ENCODE measurements at regions not wholly inside any gene's neighbourhood (a gene's known extent, or its start where the extent isn't known, plus 50 kb on each side); places are given as distances from the start of the nearest gene placed in this dataset.
"Not testable (repeated sequence)": the region's sequence is repeated elsewhere in the genome, so short reads cannot be mapped to it uniquely, and the experiment has no call there.

DNA sequence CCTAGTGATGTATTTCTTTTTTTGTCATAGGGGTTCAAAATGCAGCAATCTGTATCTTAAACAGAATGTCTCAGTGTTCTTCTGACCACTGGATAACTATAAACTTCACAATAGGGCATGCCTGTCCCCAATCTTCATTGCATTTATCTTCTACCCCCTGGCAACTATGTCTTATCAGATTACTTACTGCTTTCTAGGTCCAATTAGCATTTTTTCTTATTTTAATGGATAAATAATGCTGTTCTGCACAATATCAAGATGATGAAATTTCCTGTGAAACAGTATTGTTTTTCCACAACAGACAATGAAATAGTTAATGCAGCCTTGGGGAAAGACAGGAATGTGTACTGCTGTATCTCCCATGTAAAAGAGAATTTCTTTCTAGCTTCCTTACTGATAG, 432.1 kb downstream of the NSUN3 start:
- in situ Hi-C loops (cut with MboI; ENCODE audit: low sequenced_read_pairs, unreplicated experiment), result no loop called here
- DNase-seq (ENCODE audit: low spot score), result no peak

DNA sequence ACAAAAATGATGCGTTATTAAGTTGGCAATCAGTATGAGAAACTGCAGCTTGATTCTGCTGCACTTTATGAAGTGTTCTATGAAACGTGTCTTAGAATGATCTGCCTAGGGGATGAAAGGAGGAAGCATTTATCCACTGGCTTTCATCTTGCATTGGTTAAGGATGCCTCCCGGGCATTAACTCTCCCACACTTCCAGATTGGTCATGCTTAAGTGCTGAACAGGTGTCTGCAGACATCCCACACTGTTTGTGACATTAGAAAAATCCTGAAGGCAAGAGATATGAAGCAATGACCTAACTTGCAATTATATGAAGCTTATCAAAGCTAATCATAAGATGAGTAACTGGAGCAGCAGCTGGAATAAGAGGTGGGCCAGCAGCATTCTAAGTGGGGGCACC, 437.3 kb downstream of the NSUN3 start:
- no peak for DNase-seq (ENCODE audit: low spot score)
- TF ChIP-seq, protein P1, sequence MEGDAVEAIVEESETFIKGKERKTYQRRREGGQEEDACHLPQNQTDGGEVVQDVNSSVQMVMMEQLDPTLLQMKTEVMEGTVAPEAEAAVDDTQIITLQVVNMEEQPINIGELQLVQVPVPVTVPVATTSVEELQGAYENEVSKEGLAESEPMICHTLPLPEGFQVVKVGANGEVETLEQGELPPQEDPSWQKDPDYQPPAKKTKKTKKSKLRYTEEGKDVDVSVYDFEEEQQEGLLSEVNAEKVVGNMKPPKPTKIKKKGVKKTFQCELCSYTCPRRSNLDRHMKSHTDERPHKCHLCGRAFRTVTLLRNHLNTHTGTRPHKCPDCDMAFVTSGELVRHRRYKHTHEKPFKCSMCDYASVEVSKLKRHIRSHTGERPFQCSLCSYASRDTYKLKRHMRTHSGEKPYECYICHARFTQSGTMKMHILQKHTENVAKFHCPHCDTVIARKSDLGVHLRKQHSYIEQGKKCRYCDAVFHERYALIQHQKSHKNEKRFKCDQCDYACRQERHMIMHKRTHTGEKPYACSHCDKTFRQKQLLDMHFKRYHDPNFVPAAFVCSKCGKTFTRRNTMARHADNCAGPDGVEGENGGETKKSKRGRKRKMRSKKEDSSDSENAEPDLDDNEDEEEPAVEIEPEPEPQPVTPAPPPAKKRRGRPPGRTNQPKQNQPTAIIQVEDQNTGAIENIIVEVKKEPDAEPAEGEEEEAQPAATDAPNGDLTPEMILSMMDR (IDR thresholded peaks at IDR 0.05; ENCODE audit: borderline replicate concordance, control extremely low read depth, extremely low read depth, insufficient read depth, missing control alignments), result no peak
- in situ Hi-C loops (cut with MboI; ENCODE audit: low sequenced_read_pairs, unreplicated experiment), result no loop called here

More for the DNA sequence above, 432.1 kb downstream of the NSUN3 start:
- TF ChIP-seq, protein P1 (IDR thresholded peaks at IDR 0.05; ENCODE audit: borderline replicate concordance, control extremely low read depth, extremely low read depth, insufficient read depth, missing control alignments), result no peak

DNA sequence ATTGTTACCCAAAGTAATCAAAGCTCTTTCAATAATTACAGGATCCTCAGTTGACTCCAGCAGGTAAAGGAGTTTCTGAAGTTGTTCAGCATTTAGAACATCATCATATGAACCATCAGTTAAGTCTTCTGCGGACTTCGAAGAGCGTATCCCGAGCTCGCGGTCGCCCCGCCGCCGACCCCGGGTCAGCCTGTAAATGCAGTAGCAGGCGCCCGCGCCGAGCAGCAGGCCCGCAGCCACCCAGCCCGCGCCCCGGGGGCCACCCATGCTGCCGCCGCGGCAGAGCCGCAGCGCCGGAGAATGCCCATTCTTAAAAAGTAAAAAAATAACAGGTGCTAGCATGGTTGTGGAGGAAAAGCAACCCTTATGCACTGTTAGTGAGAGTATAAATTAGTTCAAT, 444.5 kb downstream of the NSUN3 start:
- in situ Hi-C loops (cut with MboI; ENCODE audit: low sequenced_read_pairs, unreplicated experiment); DNase-seq (ENCODE audit: low spot score): not testable (repeated sequence)

DNA sequence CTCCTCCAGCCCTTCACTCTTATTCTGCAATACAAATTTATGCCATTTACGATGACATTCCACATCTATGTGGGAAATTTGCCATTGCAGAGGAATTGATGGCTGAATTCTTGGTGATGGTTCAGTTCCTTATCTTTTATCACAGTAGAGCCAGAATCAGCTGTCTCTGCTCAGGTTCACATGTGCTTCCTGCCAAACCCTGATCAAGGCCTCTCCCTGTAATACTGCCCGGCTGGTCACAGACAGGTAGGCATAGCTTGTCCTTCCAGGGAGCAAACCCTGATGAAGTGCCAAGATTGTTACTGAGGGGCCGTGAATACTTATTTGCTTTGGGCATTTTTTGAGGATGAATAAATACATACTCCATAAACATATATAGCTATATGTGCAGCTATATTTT, 450.0 kb downstream of the NSUN3 start:
- DNase-seq (ENCODE audit: low spot score), result no peak
- in situ Hi-C loops (cut with MboI; ENCODE audit: low sequenced_read_pairs, unreplicated experiment), result no loop called here
- TF ChIP-seq, protein P1 (IDR thresholded peaks at IDR 0.05; ENCODE audit: borderline replicate concordance, control extremely low read depth, extremely low read depth, insufficient read depth, missing control alignments), result no peak

DNA sequence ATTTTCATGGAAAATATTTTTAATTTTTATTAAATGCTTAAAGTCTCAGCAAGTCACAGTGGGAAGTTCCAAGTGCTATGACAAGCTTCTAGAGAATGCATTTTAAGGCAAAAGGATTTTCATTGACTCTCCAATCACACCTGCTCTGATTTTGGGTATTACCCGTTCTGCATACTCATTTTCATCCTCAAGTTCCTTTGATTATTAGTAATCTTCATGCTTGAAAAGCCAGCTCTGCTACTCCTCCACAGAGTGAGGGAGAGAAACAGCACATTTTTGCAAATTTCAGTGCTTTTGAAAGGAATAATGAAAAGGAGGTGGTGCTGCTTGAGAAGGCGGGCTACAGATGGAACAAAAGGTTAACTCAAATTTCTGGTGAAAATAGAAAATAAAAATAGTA, 450.7 kb downstream of the NSUN3 start:
- TF ChIP-seq, protein P1 (IDR thresholded peaks at IDR 0.05; ENCODE audit: borderline replicate concordance, control extremely low read depth, extremely low read depth, insufficient read depth, missing control alignments), result no peak
- in situ Hi-C loops (cut with MboI; ENCODE audit: low sequenced_read_pairs, unreplicated experiment), result no loop called here
- DNase-seq (ENCODE audit: low spot score), result no peak

DNA sequence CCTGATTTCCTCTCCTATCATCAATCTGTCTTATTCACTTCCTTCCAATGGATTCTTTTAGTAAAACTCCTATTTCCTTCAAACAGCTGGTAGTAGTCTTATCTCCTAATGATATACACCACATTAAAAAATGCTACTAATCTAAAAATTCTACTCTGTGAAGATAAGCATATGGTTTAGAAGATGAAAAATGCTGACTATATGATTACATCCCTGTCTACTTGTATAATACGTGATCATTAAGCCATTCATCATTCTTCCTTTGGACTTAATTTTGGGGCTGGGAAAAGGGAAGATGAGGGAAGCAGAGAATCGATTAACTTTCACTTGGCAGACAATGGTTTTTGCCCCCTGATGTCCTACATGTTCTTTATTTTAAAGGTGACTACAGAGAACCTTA, 453.1 kb downstream of the NSUN3 start:
- TF ChIP-seq, protein P1 (IDR thresholded peaks at IDR 0.05; ENCODE audit: borderline replicate concordance, control extremely low read depth, extremely low read depth, insufficient read depth, missing control alignments), result no peak
- DNase-seq (ENCODE audit: low spot score), result no peak
- in situ Hi-C loops (cut with MboI; ENCODE audit: low sequenced_read_pairs, unreplicated experiment), result no loop called here

DNA sequence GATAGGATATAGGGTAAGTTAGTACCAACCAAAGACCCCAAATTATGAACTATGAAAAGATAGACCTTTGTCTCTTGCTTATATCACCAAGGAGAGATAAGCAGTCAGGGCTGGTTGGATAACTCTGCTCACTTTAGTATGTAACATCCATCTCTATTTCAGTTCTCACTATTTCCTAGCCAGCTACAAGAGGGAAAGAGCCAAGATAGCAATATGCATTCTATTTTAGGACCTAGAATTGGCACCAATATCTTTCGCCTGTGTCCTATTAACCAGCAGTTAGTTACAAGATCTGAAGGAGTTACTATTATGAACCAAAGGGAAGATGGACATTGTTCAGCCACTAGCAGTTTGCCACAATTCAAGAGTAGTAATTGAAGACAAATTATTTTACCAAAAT, 457.5 kb downstream of the NSUN3 start:
- TF ChIP-seq, protein P1 (IDR thresholded peaks at IDR 0.05; ENCODE audit: borderline replicate concordance, control extremely low read depth, extremely low read depth, insufficient read depth, missing control alignments), result no peak
- in situ Hi-C loops (cut with MboI; ENCODE audit: low sequenced_read_pairs, unreplicated experiment), result no loop called here
- DNase-seq (ENCODE audit: low spot score), result no peak
